CD4-positive, CD25-positive, alpha-beta regulatory T cell (primary cell): ENCODE measurements at regions not wholly inside any gene's neighbourhood (a gene's known extent, or its start where the extent isn't known, plus 50 kb on each side); places are given as distances from the start of the nearest gene placed in this dataset.
A peak's percentile ranks its signal among the peaks of the same experiment; 100 is the strongest.

Source experiments
- ATAC-seq, 2 donors: fragments of 150-1000 bp; cut with Tn5 transposase; one replicate each; pipeline ENCODE4 v1.10.0; 2021; ENCODE audit warnings: low read depth in 2 of 2, moderate number of reproducible peaks in 2 of 2, moderate library complexity in 1 of 2
- DNase-seq, 3 donors: peaks; one replicate each; pipeline versions ENCODE4 v3.0.0 to v3.0.0-alpha.2; 2012 to 2022; ENCODE audit warnings: mixed read lengths in 1 of 3
- H3K27ac ChIP-seq: one replicate; pipeline ENCODE4 v1.7.0; 2013; ENCODE audit warnings: mild to moderate bottlenecking, low read length; ENCODE audit not compliant: insufficient read depth, poor library complexity, severe bottlenecking
- H3K27me3 ChIP-seq: one replicate; pipeline ENCODE4 v1.7.0; 2013; ENCODE audit warnings: low read length; ENCODE audit not compliant: control insufficient read depth, insufficient read depth
- H3K36me3 ChIP-seq: one replicate; pipeline ENCODE4 v1.7.0; 2013; ENCODE audit warnings: mild to moderate bottlenecking, low read length, moderate library complexity; ENCODE audit not compliant: control insufficient read depth, insufficient read depth
- H3K4me1 ChIP-seq: 2 replicates; pipeline ENCODE4 v1.7.0; 2013; ENCODE audit warnings: mild to moderate bottlenecking, low read length; ENCODE audit not compliant: insufficient read depth, control insufficient read depth, poor library complexity, severe bottlenecking
- H3K4me3 ChIP-seq: one replicate; pipeline ENCODE4 v1.7.0; 2013; ENCODE audit warnings: low read depth, mild to moderate bottlenecking, low read length, moderate library complexity
- H3K9me3 ChIP-seq, 2 experiments: 1 replicate in 1 of 2; 2 replicates in 1 of 2; pipeline ENCODE4 v1.7.0; 2013; ENCODE audit warnings: low read length in 2 of 2, mild to moderate bottlenecking in 1 of 2, moderate library complexity in 1 of 2; ENCODE audit not compliant: control insufficient read depth in 2 of 2
- H3K27ac Mint-ChIP-seq, 3 donors: one replicate each; pipeline ENCODE4 v1.8.0; 2020 to 2022; ENCODE audit warnings: mild to moderate bottlenecking in 3 of 3, mixed read lengths in 3 of 3, moderate library complexity in 2 of 3
- H3K27me3 Mint-ChIP-seq: one replicate; pipeline ENCODE4 v1.8.0; 2022; ENCODE audit warnings: mild to moderate bottlenecking, mixed read lengths
- H3K36me3 Mint-ChIP-seq: one replicate; pipeline ENCODE4 v1.8.0; 2020; ENCODE audit warnings: mixed read lengths
- H3K4me1 Mint-ChIP-seq, 4 donors: one replicate each; pipeline ENCODE4 v1.8.0; 2020 to 2022; ENCODE audit warnings: mixed read lengths in 4 of 4, mild to moderate bottlenecking in 1 of 4
- H3K4me3 Mint-ChIP-seq, 4 donors: one replicate each; pipeline ENCODE4 v1.8.0; 2020 to 2022; ENCODE audit warnings: mild to moderate bottlenecking in 4 of 4, mixed read lengths in 4 of 4, moderate library complexity in 3 of 4
- H3K9me3 Mint-ChIP-seq, 7 donors: one replicate each; pipeline ENCODE4 v1.8.0; 2020 to 2022; ENCODE audit warnings: mixed read lengths in 7 of 7, mild to moderate bottlenecking in 3 of 7, moderate library complexity in 2 of 7

DNA sequence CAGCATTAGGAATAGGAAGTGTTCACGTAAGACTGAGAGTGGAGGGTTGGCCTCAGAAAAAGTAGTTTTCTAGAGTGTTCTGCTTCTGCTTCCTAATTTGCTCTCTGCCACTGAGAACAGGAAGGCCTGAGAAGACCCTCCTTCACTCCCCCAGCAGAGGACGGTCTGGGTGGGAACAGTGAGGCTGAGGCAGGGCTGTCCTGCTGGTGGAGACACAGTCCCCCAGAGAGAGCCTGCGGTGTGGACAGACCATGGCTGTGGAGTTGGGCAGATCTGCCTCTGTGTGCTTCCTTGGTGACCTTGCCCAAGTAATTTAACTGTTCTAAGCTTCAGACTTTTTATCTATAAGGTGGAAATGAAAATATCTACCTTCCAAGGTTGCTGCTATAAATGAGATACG, 182.3 kb downstream of the DACT1 start:
- ATAC-seq (no peak), DNase-seq (no peak)
- H3K27ac Mint-ChIP-seq: peak overlapping the region in 1 of 3 donors; percentile 87
- H3K27ac ChIP-seq: no peak overlapping the region
- peaks cover 0 to 5% (median 0%) of the 10 kb centered on the region in 7 donors for H3K9me3 Mint-ChIP-seq
- H3K36me3 ChIP-seq: no peaks in the 10 kb centered on the region
- H3K4me3 ChIP-seq: no peak overlapping the region
- peaks cover 0 to 4% (median 0%) of the 10 kb centered on the region in 4 donors for H3K4me1 Mint-ChIP-seq
- H3K27me3 Mint-ChIP-seq: peaks cover 6% of the 10 kb centered on the region
- no peaks in the 10 kb centered on the region for H3K4me1 ChIP-seq
- H3K4me3 Mint-ChIP-seq: no peak overlapping the region
- H3K36me3 Mint-ChIP-seq: no peaks in the 10 kb centered on the region
- no peaks in the 10 kb centered on the region for H3K27me3 ChIP-seq
- no peaks in the 10 kb centered on the region for H3K9me3 ChIP-seq

- no peaks in the 10 kb centered on the region for H3K9me3 ChIP-seq
- no peaks in the 10 kb centered on the region for H3K36me3 ChIP-seq
- H3K27ac ChIP-seq: no peak overlapping the region
- H3K9me3 Mint-ChIP-seq: peaks cover 0 to 5% (median 2%) of the 10 kb centered on the region in 7 donors
- H3K36me3 Mint-ChIP-seq: no peaks in the 10 kb centered on the region
- ATAC-seq: no peak
- no peak overlapping the region for H3K4me3 Mint-ChIP-seq
- DNase-seq: no peak
- H3K4me1 ChIP-seq: no peaks in the 10 kb centered on the region
- peaks cover 0 to 4% (median 0%) of the 10 kb centered on the region in 4 donors for H3K4me1 Mint-ChIP-seq
- H3K27me3 Mint-ChIP-seq: peaks cover 6% of the 10 kb centered on the region
- H3K27ac Mint-ChIP-seq: no peak overlapping the region
- H3K27me3 ChIP-seq: no peaks in the 10 kb centered on the region
- H3K4me3 ChIP-seq: no peak overlapping the region
Measured at GRCh38 chr14:58821421-58821820, 183.7 kb downstream of the DACT1 start.

DNA sequence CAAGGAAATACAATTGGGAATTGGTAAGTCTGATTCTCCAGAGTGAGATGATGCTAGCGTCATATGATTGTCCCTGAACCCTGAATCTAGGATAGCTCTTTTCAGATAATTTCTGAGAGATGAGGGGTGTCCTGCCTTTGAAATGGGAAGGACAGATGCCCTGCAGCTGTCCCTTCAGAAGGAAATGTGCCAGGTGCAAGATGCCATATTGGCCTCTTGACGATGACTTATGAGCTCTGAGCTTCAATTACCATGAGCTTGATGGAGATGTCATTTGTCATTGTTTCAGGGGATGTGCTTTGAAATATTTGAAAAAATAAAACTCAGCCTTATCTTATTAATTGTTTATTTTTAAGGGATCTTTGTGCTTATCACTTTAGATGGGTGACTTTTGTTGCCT, 185.1 kb downstream of the DACT1 start:
- H3K27me3 ChIP-seq: no peaks in the 10 kb centered on the region
- Mint-ChIP-seq H3K36me3 (no peaks in the 10 kb centered on the region), H3K4me3 (no peak overlapping the region), H3K9me3 (peaks cover 0 to 5% (median 4%) of the 10 kb centered on the region in 7 donors), H3K27ac (no peak overlapping the region), H3K27me3 (peaks cover 6% of the 10 kb centered on the region), H3K4me1 (peaks cover 0 to 4% (median 0%) of the 10 kb centered on the region in 4 donors)
- ATAC-seq (no peak), DNase-seq (no peak)
- H3K4me1 ChIP-seq: no peaks in the 10 kb centered on the region
- H3K36me3 ChIP-seq: no peaks in the 10 kb centered on the region
- H3K9me3 ChIP-seq: peaks cover 0 to 2% of the 10 kb centered on the region in 2 experiments
- no peak overlapping the region for H3K27ac ChIP-seq
- no peak overlapping the region for H3K4me3 ChIP-seq

GRCh38 chr14:58823312-58823711, 185.6 kb downstream of the DACT1 start:
- H3K4me1 ChIP-seq: no peaks in the 10 kb centered on the region
- peaks cover 4% of the 10 kb centered on the region for H3K27me3 Mint-ChIP-seq
- peaks cover 0 to 2% of the 10 kb centered on the region in 2 experiments for H3K9me3 ChIP-seq
- no peak overlapping the region for H3K4me3 Mint-ChIP-seq
- H3K27ac ChIP-seq: no peak overlapping the region
- no peak overlapping the region for H3K27ac Mint-ChIP-seq
- no peaks in the 10 kb centered on the region for H3K27me3 ChIP-seq
- peaks cover 0 to 1% (median 0%) of the 10 kb centered on the region in 4 donors for H3K4me1 Mint-ChIP-seq
- no peaks in the 10 kb centered on the region for H3K36me3 ChIP-seq
- DNase-seq (no peak), ATAC-seq (no peak)
- H3K4me3 ChIP-seq: no peak overlapping the region
- H3K9me3 Mint-ChIP-seq: peaks cover 0 to 5% (median 4%) of the 10 kb centered on the region in 7 donors
- H3K36me3 Mint-ChIP-seq: no peaks in the 10 kb centered on the region

GRCh38 chr14:58824106-58824505, 186.3 kb downstream of the DACT1 start:
- H3K27ac ChIP-seq: no peak overlapping the region
- ATAC-seq (no peak), DNase-seq (no peak)
- Mint-ChIP-seq H3K27ac (no peak overlapping the region), H3K4me1 (no peaks in the 10 kb centered on the region), H3K4me3 (no peak overlapping the region), H3K36me3 (no peaks in the 10 kb centered on the region), H3K9me3 (peaks cover 0 to 5% (median 4%) of the 10 kb centered on the region in 7 donors), H3K27me3 (no peaks in the 10 kb centered on the region)
- peaks cover 0 to 2% of the 10 kb centered on the region in 2 experiments for H3K9me3 ChIP-seq
- H3K27me3 ChIP-seq: no peaks in the 10 kb centered on the region
- H3K36me3 ChIP-seq: no peaks in the 10 kb centered on the region
- no peaks in the 10 kb centered on the region for H3K4me1 ChIP-seq
- H3K4me3 ChIP-seq: no peak overlapping the region

GRCh38 chr14:58824796-58825195, 187.0 kb downstream of the DACT1 start:
- Mint-ChIP-seq H3K4me3 (no peak overlapping the region), H3K9me3 (peaks cover 2 to 5% (median 4%) of the 10 kb centered on the region in 7 donors), H3K27ac (no peak overlapping the region), H3K36me3 (no peaks in the 10 kb centered on the region), H3K4me1 (no peaks in the 10 kb centered on the region), H3K27me3 (no peaks in the 10 kb centered on the region)
- H3K27me3 ChIP-seq: no peaks in the 10 kb centered on the region
- H3K4me1 ChIP-seq: no peaks in the 10 kb centered on the region
- DNase-seq (no peak), ATAC-seq (no peak)
- no peak overlapping the region for H3K4me3 ChIP-seq
- H3K27ac ChIP-seq: no peak overlapping the region
- peaks cover 0 to 2% of the 10 kb centered on the region in 2 experiments for H3K9me3 ChIP-seq
- H3K36me3 ChIP-seq: no peaks in the 10 kb centered on the region

GRCh38 chr14:58825606-58826005, 187.8 kb downstream of the DACT1 start:
- Histone ChIP-seq H3K27ac (no peak overlapping the region), H3K4me1 (no peaks in the 10 kb centered on the region), H3K36me3 (no peaks in the 10 kb centered on the region), H3K4me3 (no peak overlapping the region), H3K9me3 (peaks cover 0 to 2% of the 10 kb centered on the region in 2 experiments), H3K27me3 (no peaks in the 10 kb centered on the region)
- H3K36me3 Mint-ChIP-seq: no peaks in the 10 kb centered on the region
- no peaks in the 10 kb centered on the region for H3K4me1 Mint-ChIP-seq
- no peak for ATAC-seq
- no peaks in the 10 kb centered on the region for H3K27me3 Mint-ChIP-seq
- no peak for DNase-seq
- no peak overlapping the region for H3K4me3 Mint-ChIP-seq
- no peak overlapping the region for H3K27ac Mint-ChIP-seq
- peaks cover 2 to 5% (median 4%) of the 10 kb centered on the region in 7 donors for H3K9me3 Mint-ChIP-seq

- Histone ChIP-seq H3K36me3 (no peaks in the 10 kb centered on the region), H3K27ac (no peak overlapping the region), H3K9me3 (peaks cover 0 to 2% of the 10 kb centered on the region in 2 experiments), H3K27me3 (no peaks in the 10 kb centered on the region), H3K4me3 (no peak overlapping the region), H3K4me1 (no peaks in the 10 kb centered on the region)
- Mint-ChIP-seq H3K9me3 (peaks cover 2 to 5% (median 3%) of the 10 kb centered on the region in 7 donors), H3K27ac (no peak overlapping the region), H3K4me1 (no peaks in the 10 kb centered on the region), H3K4me3 (no peak overlapping the region), H3K36me3 (no peaks in the 10 kb centered on the region), H3K27me3 (no peaks in the 10 kb centered on the region)
- no peak for DNase-seq
- no peak for ATAC-seq
Measured at GRCh38 chr14:58826845-58827686, 189.3 kb downstream of the DACT1 start.
